DOHH2 (cell line): ENCODE measurements at regions not wholly inside any gene's neighbourhood (a gene's known extent, or its start where the extent isn't known, plus 50 kb on each side); places are given as distances from the start of the nearest gene placed in this dataset.
"Not testable (repeated sequence)": the region's sequence is repeated elsewhere in the genome, so short reads cannot be mapped to it uniquely, and the experiment has no call there.

Experiments
- H3F3A ChIP-seq: fragments of 200-600 bp; sonication (generic), shearing (Covaris generic); 2 replicates; pipeline ENCODE4 v1.6.0; 2016; ENCODE audit warnings: antibody characterized with exemption, mild to moderate bottlenecking; ENCODE audit not compliant: control insufficient read depth, insufficient read depth
- H3K27ac ChIP-seq: fragments of 200-600 bp; sonication (generic); 2 replicates; pipeline ENCODE4 v1.5.1; 2014; ENCODE audit warnings: low read depth, mild to moderate bottlenecking, low read length, moderate library complexity
- H3K27me3 ChIP-seq: fragments of 200-600 bp; sonication (generic); 2 replicates; pipeline ENCODE4 v1.6.1; 2014; ENCODE audit warnings: mild to moderate bottlenecking, low read length, mixed read lengths; ENCODE audit not compliant: control insufficient read depth
- H3K36me3 ChIP-seq: fragments of 200-600 bp; sonication (generic); 2 replicates; pipeline ENCODE4 v1.6.1; 2014; ENCODE audit warnings: mild to moderate bottlenecking, low read length, moderate library complexity, mixed read lengths; ENCODE audit not compliant: control insufficient read depth
- H3K4me1 ChIP-seq: fragments of 200-600 bp; sonication (generic); 2 replicates; pipeline ENCODE4 v1.6.1; 2014; ENCODE audit warnings: mild to moderate bottlenecking, low read length, mixed read lengths; ENCODE audit not compliant: control insufficient read depth
- H3K4me2 ChIP-seq: fragments of 200-600 bp; sonication (generic); 2 replicates; pipeline ENCODE4 v1.6.0; 2014; ENCODE audit warnings: mild to moderate bottlenecking, low read length, moderate library complexity
- H3K4me3 ChIP-seq: fragments of 200-600 bp; sonication (generic); 2 replicates; pipeline ENCODE4 v1.5.1; 2014; ENCODE audit warnings: mild to moderate bottlenecking, low read length, mixed read lengths
- H3K79me2 ChIP-seq: fragments of 200-600 bp; sonication (generic); 2 replicates; pipeline ENCODE4 v1.6.1; 2014; ENCODE audit warnings: mild to moderate bottlenecking, low read length, mixed read lengths; ENCODE audit not compliant: control insufficient read depth
- H3K9me2 ChIP-seq: fragments of 200-600 bp; sonication (generic); replicated peaks from 2 replicates; pipeline ENCODE4 v1.6.1; 2014; ENCODE audit warnings: mild to moderate bottlenecking, low read length, mixed read lengths; ENCODE audit not compliant: control insufficient read depth
- H3K9me3 ChIP-seq: fragments of 200-600 bp; sonication (generic); 2 replicates; pipeline ENCODE4 v1.6.1; 2014; ENCODE audit warnings: antibody characterized with exemption, low read length, mixed read lengths; ENCODE audit not compliant: control insufficient read depth, insufficient read depth
- H4K20me1 ChIP-seq: fragments of 200-600 bp; sonication (generic); 2 replicates; pipeline ENCODE4 v1.6.0; 2014; ENCODE audit warnings: low read depth, mild to moderate bottlenecking, antibody characterized with exemption, low read length, moderate library complexity; ENCODE audit not compliant: control insufficient read depth, insufficient read depth
- CTCF ChIP-seq: fragments of 200-600 bp; sonication (generic); IDR thresholded peaks from one replicate; pipeline ENCODE4 v1.5.1; 2014; ENCODE audit warnings: antibody characterized with exemption, mild to moderate bottlenecking, low read depth, low read length; ENCODE audit not compliant: poor library complexity, severe bottlenecking
- EZH2phosphoT487 ChIP-seq: fragments of 200-600 bp; sonication (generic); IDR thresholded peaks from 2 replicates; pipeline ENCODE4 v1.6.1; 2017; ENCODE audit warnings: borderline replicate concordance, mild to moderate bottlenecking, antibody characterized with exemption, low read length, moderate library complexity, mixed read lengths

- H3K27me3 ChIP-seq, result no peaks in the 10 kb centered on the region
- H3K36me3 ChIP-seq, result no peaks in the 10 kb centered on the region
- H3K4me2 ChIP-seq, result no peak overlapping the region
- H3K27ac ChIP-seq, result no peak overlapping the region
- H3K9me3 ChIP-seq, result no peaks in the 10 kb centered on the region
- H3K9me2 ChIP-seq, result no peaks in the 10 kb centered on the region
- no peak overlapping the region for H3K4me3 ChIP-seq
- TF ChIP-seq EZH2phosphoT487 (no peak), CTCF (no peak)
- no peaks in the 10 kb centered on the region for H3F3A ChIP-seq
- peaks cover 16% of the 10 kb centered on the region for H3K4me1 ChIP-seq
- H3K79me2 ChIP-seq, result no peaks in the 10 kb centered on the region
- H4K20me1 ChIP-seq, result no peaks in the 10 kb centered on the region
Observed at GRCh38 chr12:131430158-131430742, 280.6 kb upstream of the SFSWAP start.

- not testable (repeated sequence) for H3K4me3 ChIP-seq, H3K9me3 ChIP-seq, H3K36me3 ChIP-seq, H3F3A ChIP-seq, H3K27ac ChIP-seq, H3K27me3 ChIP-seq, H4K20me1 ChIP-seq, H3K79me2 ChIP-seq, H3K9me2 ChIP-seq, H3K4me2 ChIP-seq
- peaks cover 16% of the 10 kb centered on the region for H3K4me1 ChIP-seq
Observed at GRCh38 chr12:131431126-131431655, 279.7 kb upstream of the SFSWAP start.

GRCh38 chr12:131432532-131433260 is 278.2 kb upstream of the SFSWAP start:
- no peak overlapping the region for H3K27ac ChIP-seq
- no peaks in the 10 kb centered on the region for H3K9me2 ChIP-seq
- peaks cover 16% of the 10 kb centered on the region for H3K4me1 ChIP-seq
- H3F3A ChIP-seq, result no peaks in the 10 kb centered on the region
- H3K4me2 ChIP-seq, result peak overlapping the region; percentile 43
- H3K4me3 ChIP-seq, result peak overlapping the region; percentile 24; the same call in 1 of the 2 replicates
- TF ChIP-seq EZH2phosphoT487 (no peak), CTCF (no peak)
- no peaks in the 10 kb centered on the region for H3K36me3 ChIP-seq
- H4K20me1 ChIP-seq, result no peaks in the 10 kb centered on the region
- H3K79me2 ChIP-seq, result no peaks in the 10 kb centered on the region
- H3K9me3 ChIP-seq, result no peaks in the 10 kb centered on the region
- no peaks in the 10 kb centered on the region for H3K27me3 ChIP-seq
